ENCODE measurements at regions not wholly inside any gene's neighbourhood (a gene's known extent, or its start where the extent isn't known, plus 50 kb on each side); places are given as distances from the start of the nearest gene placed in this dataset.

GRCh38 chr1:93744299-93744988 lies 62.8 kb upstream of the BCAR3 start:
- peaks cover 17% of the 10 kb centered on the region for H3K4me1 ChIP-seq (ENCODE audit: control insufficient read depth, insufficient read depth, low read length)
- FAIRE-seq (peak; percentile 18), DNase-seq (ENCODE audit: low read depth, low spot score) (peak; percentile 16), ATAC-seq (peak; percentile 78)
- H3K36me3 ChIP-seq (ENCODE audit: control insufficient read depth in 2 of 2, insufficient read depth in 2 of 2, low read length in 1 of 2): no peaks in the 10 kb centered on the region
- intact Hi-C loops (cut with micrococcal nuclease; ENCODE audit: unreplicated experiment): no loop called here
- 27% methylated on average over 7 of the region's 7 CpGs for WGBS (ENCODE audit: insufficient coverage, insufficient replicate concordance, low lambda C conversion rate, missing lambda C conversion rate)
- H3K27ac ChIP-seq (ENCODE audit: control insufficient read depth, insufficient read depth): no peak overlapping the region
- ChIA-PET POLR2A (interaction anchor here (1.1 to 1.8 kb wide), 4 partner anchors 9 to 63 kb away, joined by 4 to 7 read pairs (median 4); partner anchors contain the start of gene BCAR3), CTCF (interaction anchor here (0.7 to 3.1 kb wide), 8 partner anchors 9 to 440 kb away, joined by 3 to 11 read pairs (median 6); no protein-coding TSS in a partner anchor), RAD21 (ENCODE audit: unreplicated experiment) (interaction anchor here (0.7 to 3.1 kb wide), 10 partner anchors 9 to 665 kb away, joined by 3 to 15 read pairs (median 4); no protein-coding TSS in a partner anchor), SMC1A (ENCODE audit: uncharacterized antibody, unreplicated experiment) (interaction anchor here (0.6 to 3.7 kb wide), 20 partner anchors 9 to 158 kb away, joined by 3 to 26 read pairs (median 4); no protein-coding TSS in a partner anchor)
- in situ Hi-C loops (cut with MboI): no loop called here
- H3K27me3 ChIP-seq (replicated peaks in 1 of 2; ENCODE audit: control insufficient read depth in 2 of 2, insufficient read depth in 2 of 2, low read length in 1 of 2): no peaks in the 10 kb centered on the region
- no TSS peak for BruUV-seq (replicated peaks)
- no peak overlapping the region for H3K4me3 ChIP-seq
- H3K4me2 ChIP-seq (ENCODE audit: control insufficient read depth, insufficient read depth): peak overlapping the region; percentile 60; the same call in 1 of the 2 replicates
- H4K20me1 ChIP-seq (ENCODE audit: control insufficient read depth, insufficient read depth): no peaks in the 10 kb centered on the region
- H3K79me2 ChIP-seq (ENCODE audit: control insufficient read depth, insufficient read depth, low read length): no peaks in the 10 kb centered on the region
- peaks cover 2% of the 10 kb centered on the region; the same call in 1 of the 3 replicates for H3K9me3 ChIP-seq (replicated peaks; ENCODE audit: control insufficient read depth, insufficient read depth, low read length)
- no peak overlapping the region for H3K9ac ChIP-seq (ENCODE audit: control insufficient read depth, insufficient read depth, low read length)
- H2AFZ ChIP-seq (ENCODE audit: control insufficient read depth, low read depth, low read length): no peak overlapping the region
- TF ChIP-seq IKZF2 (IDR thresholded peaks at IDR 0.05): peak; percentile 40 to 44; a peak in 2 of 4 replicates
- TF ChIP-seq RELB (IDR thresholded peaks at IDR 0.05; ENCODE audit: low read depth): peak; percentile 28; the same call in 1 of the 2 replicates
- TF ChIP-seq CHD1 (IDR thresholded peaks at IDR 0.05; ENCODE audit: low read depth, low read length): no peak
- no peak for TF ChIP-seq GATAD2B (conservative IDR thresholded peaks at IDR 0.05; ENCODE audit: low read depth)
- TF ChIP-seq TCF12 (IDR thresholded peaks at IDR 0.05; ENCODE audit: low read depth, low read length): no peak
- TF ChIP-seq CREB1 (IDR thresholded peaks at IDR 0.05; ENCODE audit: low read depth): no peak
- no peak for TF ChIP-seq SMC3 (IDR thresholded peaks at IDR 0.05; ENCODE audit: borderline replicate concordance, low read length)
- TF ChIP-seq, protein P1, sequence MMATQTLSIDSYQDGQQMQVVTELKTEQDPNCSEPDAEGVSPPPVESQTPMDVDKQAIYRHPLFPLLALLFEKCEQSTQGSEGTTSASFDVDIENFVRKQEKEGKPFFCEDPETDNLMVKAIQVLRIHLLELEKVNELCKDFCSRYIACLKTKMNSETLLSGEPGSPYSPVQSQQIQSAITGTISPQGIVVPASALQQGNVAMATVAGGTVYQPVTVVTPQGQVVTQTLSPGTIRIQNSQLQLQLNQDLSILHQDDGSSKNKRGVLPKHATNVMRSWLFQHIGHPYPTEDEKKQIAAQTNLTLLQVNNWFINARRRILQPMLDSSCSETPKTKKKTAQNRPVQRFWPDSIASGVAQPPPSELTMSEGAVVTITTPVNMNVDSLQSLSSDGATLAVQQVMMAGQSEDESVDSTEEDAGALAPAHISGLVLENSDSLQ (IDR thresholded peaks at IDR 0.05): peak; percentile 94
- TF ChIP-seq EED (IDR thresholded peaks at IDR 0.05; ENCODE audit: low read depth): no peak
- no peak for TF ChIP-seq TAF1 (IDR thresholded peaks at IDR 0.05; ENCODE audit: borderline replicate concordance, low read depth, low read length)
- peak; percentile 30 for TF ChIP-seq RELA (IDR thresholded peaks at IDR 0.05; ENCODE audit: borderline replicate concordance, partially characterized antibody)
- 0 out of 2 replicates have a peak, but pooled peaks have one; percentile 14 for TF ChIP-seq YY1 (IDR thresholded peaks at IDR 0.05; ENCODE audit: low read depth, low read length)
- no peak for TF ChIP-seq POLR2AphosphoS2 (IDR thresholded peaks at IDR 0.05; ENCODE audit: low read depth, low read length)
- no peak for TF ChIP-seq RAD21 (IDR thresholded peaks at IDR 0.05; ENCODE audit: insufficient read depth, low read depth, low read length)
- TF ChIP-seq, protein P2, sequence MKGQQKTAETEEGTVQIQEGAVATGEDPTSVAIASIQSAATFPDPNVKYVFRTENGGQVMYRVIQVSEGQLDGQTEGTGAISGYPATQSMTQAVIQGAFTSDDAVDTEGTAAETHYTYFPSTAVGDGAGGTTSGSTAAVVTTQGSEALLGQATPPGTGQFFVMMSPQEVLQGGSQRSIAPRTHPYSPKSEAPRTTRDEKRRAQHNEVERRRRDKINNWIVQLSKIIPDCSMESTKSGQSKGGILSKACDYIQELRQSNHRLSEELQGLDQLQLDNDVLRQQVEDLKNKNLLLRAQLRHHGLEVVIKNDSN (IDR thresholded peaks at IDR 0.05; ENCODE audit: borderline replicate concordance, extremely low read length, insufficient read depth, low read depth, low read length): no peak
- peak; percentile 91 for TF ChIP-seq PBX3 (IDR thresholded peaks at IDR 0.05; ENCODE audit: insufficient replicate concordance, low read depth, low read length)
- TF ChIP-seq ATF7 (IDR thresholded peaks at IDR 0.05; ENCODE audit: low read depth): 0 out of 2 replicates have a peak, but pooled peaks have one; percentile 38
- TF ChIP-seq DPF2 (IDR thresholded peaks at IDR 0.05): 0 out of 2 replicates have a peak, but pooled peaks have one; percentile 61

Measured in GM12878 (cell line).